ENCODE measurements at regions not wholly inside any gene's neighbourhood (a gene's known extent, or its start where the extent isn't known, plus 50 kb on each side); places are given as distances from the start of the nearest gene placed in this dataset.

- CTCF ChIA-PET, result interaction anchor here (0.6 to 2.7 kb wide), 2 partner anchors 13 to 101 kb away, joined by 3 to 10 read pairs; no protein-coding TSS in a partner anchor
- H3K36me3 ChIP-seq (ENCODE audit: control insufficient read depth in 2 of 2, insufficient read depth in 2 of 2, low read length in 1 of 2), result peaks cover 0 to 2% of the 10 kb centered on the region in 2 experiments; a peak in 1 of 4 replicates
- no peak overlapping the region for H3K9ac ChIP-seq (ENCODE audit: control insufficient read depth, insufficient read depth, low read length)
- 75% methylated on average over 8 of the region's 8 CpGs for WGBS (ENCODE audit: insufficient coverage, insufficient replicate concordance, low lambda C conversion rate, missing lambda C conversion rate)
- H2AFZ ChIP-seq (ENCODE audit: control insufficient read depth, low read depth, low read length), result no peak overlapping the region
- no peak for ATAC-seq
- DNase-seq (ENCODE audit: low read depth, low spot score), result no peak
- SMC1A ChIA-PET (ENCODE audit: uncharacterized antibody, unreplicated experiment), result interaction anchor here (1.0 to 1.9 kb wide), 5 partner anchors 13 to 133 kb away, joined by 4 to 6 read pairs (median 4); no protein-coding TSS in a partner anchor
- peaks cover 26% of the 10 kb centered on the region for H3K4me1 ChIP-seq (ENCODE audit: control insufficient read depth, insufficient read depth, low read length)
- POLR2A ChIA-PET, result interaction anchor here (0.7 to 1.4 kb wide), 4 partner anchors 9 to 81 kb away, joined by 3 to 6 read pairs (median 3); no protein-coding TSS in a partner anchor
- in situ Hi-C loops (cut with MboI), result no loop called here
- TF ChIP-seq FOS (IDR thresholded peaks at IDR 0.05; ENCODE audit: borderline replicate concordance, extremely low read depth, insufficient read length) (no peak), SREBF2 (IDR thresholded peaks at IDR 0.05; ENCODE audit: low read length) (no peak), SPI1 (IDR thresholded peaks at IDR 0.05; ENCODE audit: borderline replicate concordance, insufficient read depth, low read depth, low read length) (peak; percentile 66; the same call in 1 of the 2 replicates), SMAD1 (IDR thresholded peaks at IDR 0.05; ENCODE audit: low read depth, partially characterized antibody) (no peak)
- H3K4me3 ChIP-seq, result no peak overlapping the region
- H3K4me2 ChIP-seq (ENCODE audit: control insufficient read depth, insufficient read depth), result peak overlapping the region; percentile 62
- BruUV-seq (replicated peaks), result no TSS peak
- RAD21 ChIA-PET (ENCODE audit: unreplicated experiment), result interaction anchor here (0.9 to 1.3 kb wide), 3 partner anchors 9 to 23 kb away, joined by 3 to 4 read pairs (median 3); no protein-coding TSS in a partner anchor
- FAIRE-seq, result no peak
- intact Hi-C loops (cut with micrococcal nuclease; ENCODE audit: unreplicated experiment), result no loop called here
- peaks cover 44% of the 10 kb centered on the region for H3K79me2 ChIP-seq (ENCODE audit: control insufficient read depth, insufficient read depth, low read length)
- H3K9me3 ChIP-seq (replicated peaks; ENCODE audit: control insufficient read depth, insufficient read depth, low read length), result peaks cover 7% of the 10 kb centered on the region; the same call in 1 of the 3 replicates
- H3K27ac ChIP-seq (ENCODE audit: control insufficient read depth, insufficient read depth), result no peak overlapping the region
- no peaks in the 10 kb centered on the region for H4K20me1 ChIP-seq (ENCODE audit: control insufficient read depth, insufficient read depth)
- H3K27me3 ChIP-seq (replicated peaks in 1 of 2; ENCODE audit: control insufficient read depth in 2 of 2, insufficient read depth in 2 of 2, low read length in 1 of 2), result no peaks in the 10 kb centered on the region
These were observed 182.8 kb downstream of the DEPDC1B start for GRCh38 chr5:60517094-60517694.

- SMC1A ChIA-PET (ENCODE audit: uncharacterized antibody, unreplicated experiment), result interaction anchor here (0.6 to 1.9 kb wide), 6 partner anchors 13 to 194 kb away, joined by 3 to 9 read pairs (median 4); no protein-coding TSS in a partner anchor
- RAD21 ChIA-PET (ENCODE audit: unreplicated experiment), result interaction anchor here (0.9 to 3.1 kb wide), 4 partner anchors 8 to 22 kb away, joined by 3 to 17 read pairs (median 4); no protein-coding TSS in a partner anchor
- CTCF ChIA-PET, result interaction anchor here (1.4 to 2.7 kb wide), 2 partner anchors 12 to 231 kb away, joined by 3 to 10 read pairs; no protein-coding TSS in a partner anchor
These were observed 183.3 kb downstream of the DEPDC1B start for GRCh38 chr5:60516688-60517087.

More at GRCh38 chr5:60516688-60517087, 183.3 kb downstream of the DEPDC1B start:
- BruUV-seq (replicated peaks), result no TSS peak
- no peak for DNase-seq (ENCODE audit: low read depth, low spot score)
- in situ Hi-C loops (cut with MboI), result no loop called here
- Histone ChIP-seq H3K9me3 (replicated peaks; ENCODE audit: control insufficient read depth, insufficient read depth, low read length) (peaks cover 7% of the 10 kb centered on the region; the same call in 1 of the 3 replicates), H3K4me3 (no peak overlapping the region), H2AFZ (ENCODE audit: control insufficient read depth, low read depth, low read length) (no peak overlapping the region), H3K4me1 (ENCODE audit: control insufficient read depth, insufficient read depth, low read length) (peaks cover 26% of the 10 kb centered on the region), H3K27me3 (replicated peaks in 1 of 2; ENCODE audit: control insufficient read depth in 2 of 2, insufficient read depth in 2 of 2, low read length in 1 of 2) (no peaks in the 10 kb centered on the region), H3K36me3 (ENCODE audit: control insufficient read depth in 2 of 2, insufficient read depth in 2 of 2, low read length in 1 of 2) (peaks cover 0 to 2% of the 10 kb centered on the region in 2 experiments; a peak in 1 of 4 replicates), H3K4me2 (ENCODE audit: control insufficient read depth, insufficient read depth) (no peak overlapping the region), H3K27ac (ENCODE audit: control insufficient read depth, insufficient read depth) (no peak overlapping the region), H4K20me1 (ENCODE audit: control insufficient read depth, insufficient read depth) (no peaks in the 10 kb centered on the region), H3K9ac (ENCODE audit: control insufficient read depth, insufficient read depth, low read length) (no peak overlapping the region), H3K79me2 (ENCODE audit: control insufficient read depth, insufficient read depth, low read length) (peaks cover 44% of the 10 kb centered on the region)
- POLR2A ChIA-PET, result interaction anchor here (1.1 to 1.4 kb wide), 3 partner anchors 9 to 25 kb away, joined by 3 to 6 read pairs (median 3); no protein-coding TSS in a partner anchor
- no peak for ATAC-seq
- no peak for FAIRE-seq
- TF ChIP-seq ETV6 (conservative IDR thresholded peaks at IDR 0.05 in 1 of 2, IDR thresholded peaks at IDR 0.05 in 1 of 2; ENCODE audit: borderline replicate concordance in 1 of 2, low read depth in 1 of 2), result no peak
- no peak for TF ChIP-seq E2F8 (IDR thresholded peaks at IDR 0.05; ENCODE audit: low read depth, partially characterized antibody)
- no peak for TF ChIP-seq CREM (IDR thresholded peaks at IDR 0.05; ENCODE audit: low read depth)
- TF ChIP-seq MAX (IDR thresholded peaks at IDR 0.05; ENCODE audit: low read depth, low read length), result no peak
- TF ChIP-seq PKNOX1 (IDR thresholded peaks at IDR 0.05), result no peak
- no peak for TF ChIP-seq NFIC (IDR thresholded peaks at IDR 0.05; ENCODE audit: low read depth, low read length)
- TF ChIP-seq SUPT20H (IDR thresholded peaks at IDR 0.05; ENCODE audit: borderline replicate concordance, control insufficient read depth, low read depth, low read length), result no peak
- intact Hi-C loops (cut with micrococcal nuclease; ENCODE audit: unreplicated experiment), result no loop called here
- WGBS (ENCODE audit: insufficient coverage, insufficient replicate concordance, low lambda C conversion rate, missing lambda C conversion rate), result 59% methylated on average over 2 of the region's 2 CpGs
